T-cell (primary cell): ENCODE measurements at regions not wholly inside any gene's neighbourhood (a gene's known extent, or its start where the extent isn't known, plus 50 kb on each side); places are given as distances from the start of the nearest gene placed in this dataset.
"Not testable (repeated sequence)": the region's sequence is repeated elsewhere in the genome, so short reads cannot be mapped to it uniquely, and the experiment has no call there.

Experiments
- ATAC-seq, 4 experiments: fragments of 200-7000 bp in 3 of 4; fragments of 150-1000 bp in 1 of 4; cut with Tn5 transposase; replicated peaks in 1 of 4; 1 replicate in 3 of 4; 2 replicates in 1 of 4; pipeline ENCODE4 v1.10.0; 2021; ENCODE audit warnings: moderate library complexity in 3 of 4, mild to moderate bottlenecking in 2 of 4, moderate number of reproducible peaks in 1 of 4
- CTCF ChIA-PET, 2 donors: fragments of 300-600 bp; sonication (Branson Sonifier 250); formaldehyde crosslinking; loops; one replicate each; lab custom pipeline; 2022; ENCODE audit warnings: antibody characterized with exemption in 2 of 2; lab: Charles Lee
- POLR2A ChIA-PET, 2 donors: fragments of 300-600 bp; sonication (Branson Sonifier 250); formaldehyde crosslinking; loops; one replicate each; lab custom pipeline; 2022; ENCODE audit warnings: antibody characterized with exemption in 2 of 2; lab: Charles Lee
- DNase-seq, 35 experiments: peaks; one replicate each; pipeline versions ENCODE4 v3.0.0 to v3.0.0-alpha.2; 2013 to 2023
- H3K27ac ChIP-seq: one replicate; pipeline ENCODE4 v1.5.1; 2013; ENCODE audit warnings: low read length
- H3K27me3 ChIP-seq, 2 experiments: replicated peaks in 1 of 2; 1 replicate in 1 of 2; 2 replicates in 1 of 2; pipeline versions ENCODE4 v1.6.1 to v1.7.0; 2013; ENCODE audit warnings: low read length in 1 of 2, mixed read lengths in 1 of 2; ENCODE audit not compliant: control insufficient read depth in 2 of 2, insufficient read depth in 2 of 2; ENCODE audit errors: extremely low read depth in 1 of 2
- H3K36me3 ChIP-seq, 2 donors: 1 replicate in 1 of 2; 2 replicates in 1 of 2; pipeline versions ENCODE4 v1.6.1 to v1.7.0; 2013; ENCODE audit warnings: low read length in 1 of 2; ENCODE audit not compliant: control insufficient read depth in 2 of 2, insufficient read depth in 1 of 2; ENCODE audit errors: extremely low read depth in 1 of 2
- H3K4me1 ChIP-seq, 2 experiments: 1 replicate in 1 of 2; 2 replicates in 1 of 2; pipeline versions ENCODE4 v1.6.1 to v1.7.0; 2013; ENCODE audit warnings: low read length in 2 of 2, mixed read lengths in 1 of 2; ENCODE audit not compliant: insufficient read depth in 2 of 2, control insufficient read depth in 1 of 2; ENCODE audit errors: extremely low read depth in 1 of 2
- H3K4me3 ChIP-seq, 2 donors: 1 replicate in 1 of 2; 2 replicates in 1 of 2; pipeline versions ENCODE4 v1.5.1 to v1.7.0; 2013; ENCODE audit warnings: mild to moderate bottlenecking in 2 of 2, low read length in 1 of 2, moderate library complexity in 1 of 2; ENCODE audit not compliant: control insufficient read depth in 1 of 2; ENCODE audit errors: extremely low read depth in 1 of 2
- H3K9me3 ChIP-seq: 2 replicates; pipeline ENCODE4 v1.7.0; 2013
- H3K27ac Mint-ChIP-seq, 2 donors: one replicate each; pipeline ENCODE4 v1.8.0; 2020 to 2021; ENCODE audit warnings: mild to moderate bottlenecking in 2 of 2, mixed read lengths in 2 of 2
- H3K27me3 Mint-ChIP-seq, 2 donors: one replicate each; pipeline ENCODE4 v1.8.0; 2021 to 2022; ENCODE audit warnings: mixed read lengths in 2 of 2
- H3K36me3 Mint-ChIP-seq: one replicate; pipeline ENCODE4 v1.8.0; 2021; ENCODE audit warnings: mixed read lengths
- H3K4me1 Mint-ChIP-seq, 3 donors: one replicate each; pipeline ENCODE4 v1.8.0; 2020 to 2022; ENCODE audit warnings: mixed read lengths in 3 of 3, mild to moderate bottlenecking in 1 of 3
- H3K4me3 Mint-ChIP-seq, 3 donors: one replicate each; pipeline ENCODE4 v1.8.0; 2020 to 2022; ENCODE audit warnings: mild to moderate bottlenecking in 3 of 3, mixed read lengths in 3 of 3, moderate library complexity in 3 of 3
- H3K9me3 Mint-ChIP-seq, 3 donors: one replicate each; pipeline ENCODE4 v1.8.0; 2020 to 2022; ENCODE audit warnings: mixed read lengths in 3 of 3
- WGBS: methylation state at CpG from one replicate; pipeline ENCODE4 v1.1.5; 2013; ENCODE audit warnings: missing lambda C conversion rate; ENCODE audit not compliant: insufficient coverage; 5-methylcytosine and 5-hydroxymethylcytosine counted together

DNA sequence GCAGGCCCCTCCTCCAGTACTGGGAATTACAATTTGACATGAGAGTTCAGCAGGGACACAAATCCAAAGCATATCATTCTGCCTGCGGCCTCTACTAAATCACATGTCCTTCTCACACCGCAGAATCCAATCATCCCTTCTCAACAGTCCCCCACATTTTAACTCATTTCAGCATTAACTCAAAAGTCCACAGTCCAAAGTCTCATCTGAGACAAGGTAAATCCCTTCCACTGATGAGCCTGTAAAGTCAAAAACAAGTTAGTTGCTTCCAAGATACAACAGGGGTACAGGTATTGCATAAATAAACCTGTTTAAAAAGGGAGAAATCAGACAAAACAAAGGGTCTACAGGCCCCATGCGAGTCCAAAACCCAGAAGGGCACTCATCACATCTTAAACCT lies 64.0 kb downstream of the EBNA1BP2 start:
- Histone ChIP-seq H3K9me3 (no peaks in the 10 kb centered on the region), H3K36me3 (no peaks in the 10 kb centered on the region), H3K27me3 (peaks cover 0 to 4% of the 10 kb centered on the region in 2 experiments), H3K4me3 (no peak overlapping the region), H3K4me1 (no peaks in the 10 kb centered on the region), H3K27ac (no peak overlapping the region)
- no peaks in the 10 kb centered on the region for H3K36me3 Mint-ChIP-seq
- H3K9me3 Mint-ChIP-seq = peaks cover 17 to 25% (median 25%) of the 10 kb centered on the region in 3 donors
- no peaks in the 10 kb centered on the region for H3K4me1 Mint-ChIP-seq
- ATAC-seq = no peak
- ChIA-PET POLR2A (no interaction called here), CTCF (no interaction called here)
- no peak for DNase-seq
- 73% methylated on average over 3 of the region's 3 CpGs for WGBS
- H3K27ac Mint-ChIP-seq = no peak overlapping the region
- H3K27me3 Mint-ChIP-seq = peaks cover 3 to 6% of the 10 kb centered on the region in 2 donors
- H3K4me3 Mint-ChIP-seq = no peak overlapping the region

DNA sequence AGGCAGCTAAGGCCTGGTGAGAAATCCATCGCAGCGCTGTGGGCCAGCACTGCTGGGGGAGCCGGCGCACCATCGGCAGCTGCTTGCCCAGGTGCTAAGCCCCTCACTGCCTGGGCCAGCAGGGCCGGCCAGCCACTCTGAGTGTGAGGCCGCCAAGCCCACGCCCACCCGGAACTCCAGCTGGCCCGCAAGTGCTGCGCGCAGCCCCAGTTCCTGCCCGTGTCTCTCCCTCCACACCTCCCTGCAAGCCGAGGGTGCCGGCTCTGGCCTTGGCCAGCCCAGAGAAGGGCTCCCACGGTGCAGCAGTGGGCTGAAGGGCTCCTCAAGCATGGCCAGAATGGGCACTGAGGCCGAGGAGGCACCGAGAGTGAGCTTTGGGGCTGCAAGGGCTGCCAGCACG lies 64.4 kb downstream of the EBNA1BP2 start:
- Mint-ChIP-seq H3K27ac (no peak overlapping the region), H3K36me3 (no peaks in the 10 kb centered on the region), H3K4me1 (no peaks in the 10 kb centered on the region), H3K9me3 (peaks cover 17 to 25% (median 25%) of the 10 kb centered on the region in 3 donors), H3K4me3 (no peak overlapping the region), H3K27me3 (peaks cover 3 to 6% of the 10 kb centered on the region in 2 donors)
- Histone ChIP-seq H3K27me3 (peaks cover 0 to 4% of the 10 kb centered on the region in 2 experiments), H3K4me1 (no peaks in the 10 kb centered on the region), H3K9me3 (no peaks in the 10 kb centered on the region), H3K36me3 (no peaks in the 10 kb centered on the region), H3K27ac (no peak overlapping the region), H3K4me3 (no peak overlapping the region)
- ATAC-seq (no peak), DNase-seq (no peak)
- WGBS = 89% methylated on average over 19 of the region's 19 CpGs
- POLR2A ChIA-PET = no interaction called here
- CTCF ChIA-PET = no interaction called here

GRCh38 chr1:43104027-43104763 lies 67.9 kb downstream of the EBNA1BP2 start:
- DNase-seq (no peak), ATAC-seq (no peak)
- CTCF ChIA-PET = no interaction called here
- Mint-ChIP-seq H3K27ac (no peak overlapping the region), H3K4me3 (no peak overlapping the region), H3K9me3 (peaks cover 5 to 18% (median 12%) of the 10 kb centered on the region in 3 donors), H3K27me3 (peaks cover 8 to 12% of the 10 kb centered on the region in 2 donors), H3K4me1 (no peaks in the 10 kb centered on the region), H3K36me3 (no peaks in the 10 kb centered on the region)
- H3K4me3 ChIP-seq = no peak overlapping the region
- peaks cover 0 to 13% of the 10 kb centered on the region in 2 experiments for H3K27me3 ChIP-seq
- H3K36me3 ChIP-seq = no peaks in the 10 kb centered on the region
- H3K27ac ChIP-seq = no peak overlapping the region
- H3K4me1 ChIP-seq = no peaks in the 10 kb centered on the region
- WGBS = no CpG with 5 or more reads among the region's 3 CpGs
- POLR2A ChIA-PET = no interaction called here
- H3K9me3 ChIP-seq = no peaks in the 10 kb centered on the region

- H3K27ac Mint-ChIP-seq = no peak overlapping the region
- Histone ChIP-seq H3K36me3 (no peaks in the 10 kb centered on the region), H3K4me3 (no peak overlapping the region), H3K4me1 (no peaks in the 10 kb centered on the region), H3K9me3 (no peaks in the 10 kb centered on the region), H3K27me3 (peaks cover 0 to 9% of the 10 kb centered on the region in 2 experiments), H3K27ac (no peak overlapping the region)
- no peaks in the 10 kb centered on the region for H3K4me1 Mint-ChIP-seq
- CTCF ChIA-PET = no interaction called here
- DNase-seq (no peak), ATAC-seq (no peak)
- peaks cover 8 to 9% of the 10 kb centered on the region in 2 donors for H3K27me3 Mint-ChIP-seq
- no peaks in the 10 kb centered on the region for H3K36me3 Mint-ChIP-seq
- 73% methylated on average over 2 of the region's 2 CpGs for WGBS
- POLR2A ChIA-PET = no interaction called here
- H3K9me3 Mint-ChIP-seq = peaks cover 0 to 12% (median 10%) of the 10 kb centered on the region in 3 donors
- H3K4me3 Mint-ChIP-seq = no peak overlapping the region
Measured at GRCh38 chr1:43101061-43101460, 71.0 kb downstream of the EBNA1BP2 start.

DNA sequence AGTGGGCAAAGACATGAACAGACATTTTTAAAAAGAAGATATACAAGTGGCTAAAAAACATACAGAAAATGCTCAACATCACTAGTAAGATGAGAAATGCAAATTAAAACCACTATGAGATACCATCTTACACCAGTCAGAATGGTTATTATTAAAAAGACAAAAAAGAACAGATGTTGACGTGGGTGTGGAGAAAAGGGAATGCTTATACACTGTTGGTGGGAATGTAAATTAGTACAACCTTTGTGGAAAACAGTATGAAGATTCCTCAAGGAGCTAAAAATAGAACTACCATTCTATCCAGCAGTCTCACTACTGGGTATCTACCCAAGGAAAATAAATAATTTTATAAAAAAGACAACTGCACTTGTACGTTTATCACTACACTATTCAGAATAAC lies 73.9 kb downstream of the EBNA1BP2 start:
- no peak for ATAC-seq
- Histone ChIP-seq H3K4me1 (no peaks in the 10 kb centered on the region), H3K36me3 (no peaks in the 10 kb centered on the region), H3K27me3 (peaks cover 0 to 9% of the 10 kb centered on the region in 2 experiments), H3K9me3 (no peaks in the 10 kb centered on the region), H3K4me3 (no peak overlapping the region), H3K27ac (no peak overlapping the region)
- Mint-ChIP-seq H3K27ac (no peak overlapping the region), H3K4me1 (no peaks in the 10 kb centered on the region), H3K36me3 (no peaks in the 10 kb centered on the region), H3K27me3 (peaks cover 7 to 8% of the 10 kb centered on the region in 2 donors), H3K9me3 (peaks cover 0 to 5% (median 0%) of the 10 kb centered on the region in 3 donors), H3K4me3 (no peak overlapping the region)
- no peak for DNase-seq
- ChIA-PET POLR2A (no interaction called here), CTCF (no interaction called here)
- no CpG with 5 or more reads among the region's 2 CpGs for WGBS

DNA sequence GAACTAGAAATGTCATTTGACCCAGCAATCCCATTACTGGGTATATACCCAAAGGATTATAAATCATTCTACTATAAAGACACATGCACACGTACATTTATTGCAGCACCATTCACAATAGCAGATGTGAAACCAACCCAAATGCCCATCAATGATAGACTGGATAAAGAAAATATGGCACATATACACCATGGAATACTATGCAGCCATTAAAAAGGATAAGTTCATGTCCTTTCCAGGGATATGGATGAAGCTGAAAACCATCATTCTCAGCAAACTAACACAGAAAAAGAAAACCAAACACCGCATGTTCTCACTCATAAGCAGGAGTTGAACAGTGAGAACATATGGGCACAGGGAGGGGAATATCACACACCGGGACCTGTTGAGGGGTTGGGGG lies 75.6 kb downstream of the EBNA1BP2 start:
- no CpG with 5 or more reads among the region's 3 CpGs for WGBS
- H3K36me3 ChIP-seq, H3K4me3 Mint-ChIP-seq, H3K36me3 Mint-ChIP-seq, H3K4me1 ChIP-seq, POLR2A ChIA-PET, H3K27me3 Mint-ChIP-seq, H3K9me3 ChIP-seq, ATAC-seq, H3K27me3 ChIP-seq, H3K4me3 ChIP-seq, H3K27ac Mint-ChIP-seq, H3K9me3 Mint-ChIP-seq, CTCF ChIA-PET, H3K27ac ChIP-seq, DNase-seq, H3K4me1 Mint-ChIP-seq: not testable (repeated sequence)
